IMR-90 (cell line): ENCODE measurements at regions not wholly inside any gene's neighbourhood (a gene's known extent, or its start where the extent isn't known, plus 50 kb on each side); places are given as distances from the start of the nearest gene placed in this dataset.
A peak's percentile ranks its signal among the peaks of the same experiment; 100 is the strongest.

Source experiments
- ATAC-seq: fragments of 200-7000 bp; cut with Tn5 transposase; 2 replicates; pipeline ENCODE4 v1.9.1; 2020; ENCODE audit warnings: low read depth, mild to moderate bottlenecking, moderate library complexity
- BruUV-seq: library from RNA; stranded (reverse); fragments of 400-500 nt; replicated peaks from 2 replicates; lab custom pipeline; 2021; lab: Mats Ljungman, UMichigan
- CTCF ChIA-PET: fragments of 300-600 bp; formaldehyde crosslinking; extraction: SDS; loops from one replicate; lab custom pipeline; 2021; ENCODE audit warnings: antibody characterized with exemption; lab: Yijun Ruan, JAX
- POLR2A ChIA-PET: fragments of 300-600 bp; sonication (Branson Sonifier 250); formaldehyde crosslinking; loops from one replicate; lab custom pipeline; 2022; ENCODE audit warnings: antibody characterized with exemption; ENCODE audit not compliant: unreplicated experiment; lab: Charles Lee
- DNase-seq: peaks from one replicate; pipeline ENCODE4 v3.0.0; 2013
- H2AFZ ChIP-seq: replicated peaks from 2 replicates; pipeline ENCODE3; 2013; ENCODE audit warnings: low read length, mild to moderate bottlenecking; ENCODE audit not compliant: poor library complexity
- H2AK5ac ChIP-seq: 2 replicates; pipeline ENCODE4 v1.6.1; 2013; ENCODE audit warnings: low read depth, low read length, inconsistent platforms
- H2AK9ac ChIP-seq: replicated peaks from 2 replicates; pipeline ENCODE3; 2013; ENCODE audit warnings: mild to moderate bottlenecking, low read depth, low read length, moderate library complexity; ENCODE audit not compliant: poor library complexity
- H2BK120ac ChIP-seq: 2 replicates; pipeline ENCODE4 v1.6.1; 2013; ENCODE audit warnings: low read depth, low read length, inconsistent platforms
- H2BK15ac ChIP-seq: 3 replicates; pipeline ENCODE4 v1.6.1; 2013; ENCODE audit warnings: low read depth, low read length, inconsistent platforms
- H2BK20ac ChIP-seq: 2 replicates; pipeline ENCODE4 v1.6.1; 2013; ENCODE audit warnings: low read depth, mild to moderate bottlenecking, inconsistent platforms, low read length, moderate library complexity
- H2BK5ac ChIP-seq: 2 replicates; pipeline ENCODE4 v1.6.1; 2013; ENCODE audit warnings: mild to moderate bottlenecking, low read depth, low read length, inconsistent platforms; ENCODE audit not compliant: poor library complexity, severe bottlenecking
- H3K14ac ChIP-seq: replicated peaks from 2 replicates; pipeline ENCODE4 v1.6.1; 2013; ENCODE audit warnings: low read depth, low read length, inconsistent platforms
- H3K18ac ChIP-seq: 2 replicates; pipeline ENCODE4 v1.6.1; 2013; ENCODE audit warnings: low read depth, low read length, control low read depth
- H3K23ac ChIP-seq: 2 replicates; pipeline ENCODE4 v1.6.1; 2013; ENCODE audit warnings: low read depth, low read length, inconsistent platforms
- H3K27ac ChIP-seq: 2 replicates; pipeline ENCODE4 v1.5.1; 2013; ENCODE audit warnings: mild to moderate bottlenecking, control low read depth, low read length; ENCODE audit not compliant: insufficient read depth
- H3K27me3 ChIP-seq: 2 replicates; pipeline ENCODE4 v1.6.1; 2013; ENCODE audit warnings: low read length; ENCODE audit not compliant: control insufficient read depth, insufficient read depth
- H3K36me3 ChIP-seq: 2 replicates; pipeline ENCODE4 v1.6.1; 2013; ENCODE audit warnings: low read length, mixed read lengths; ENCODE audit not compliant: control insufficient read depth, insufficient read depth
- H3K4ac ChIP-seq: 2 replicates; pipeline ENCODE4 v1.6.1; 2013; ENCODE audit warnings: low read depth, low read length, inconsistent platforms
- H3K4me1 ChIP-seq: 2 replicates; pipeline ENCODE4 v1.6.1; 2013; ENCODE audit warnings: low read length, mixed read lengths; ENCODE audit not compliant: control insufficient read depth, insufficient read depth
- H3K4me2 ChIP-seq: 2 replicates; pipeline ENCODE4 v1.6.1; 2013; ENCODE audit warnings: low read depth, mild to moderate bottlenecking, control low read depth, low read length, moderate library complexity
- H3K4me3 ChIP-seq: 2 replicates; pipeline ENCODE4 v1.5.1; 2013; ENCODE audit warnings: low read depth, mild to moderate bottlenecking, control low read depth, low read length, moderate library complexity; ENCODE audit not compliant: insufficient read depth
- H3K56ac ChIP-seq: 2 replicates; pipeline ENCODE4 v1.6.1; 2013; ENCODE audit warnings: low read length, inconsistent platforms; ENCODE audit not compliant: insufficient read depth; ENCODE audit errors: extremely low read depth
- H3K79me1 ChIP-seq, 2 experiments: 2 replicates each; pipeline ENCODE4 v1.6.1; 2013; ENCODE audit warnings: low read length in 2 of 2, inconsistent platforms in 1 of 2, low read depth in 1 of 2
- H3K9ac ChIP-seq: 2 replicates; pipeline ENCODE4 v1.6.1; 2013; ENCODE audit warnings: low read depth, low read length, control low read depth
- H3K9me1 ChIP-seq: 2 replicates; pipeline ENCODE4 v1.6.1; 2013; ENCODE audit warnings: low read length, inconsistent platforms; ENCODE audit not compliant: insufficient read depth
- H3K9me3 ChIP-seq: 2 replicates; pipeline ENCODE4 v1.6.1; 2013; ENCODE audit warnings: low read length; ENCODE audit not compliant: control insufficient read depth, insufficient read depth
- H4K20me1 ChIP-seq: 2 replicates; pipeline ENCODE4 v1.6.1; 2013; ENCODE audit warnings: low read length, inconsistent platforms; ENCODE audit not compliant: insufficient read depth
- H4K5ac ChIP-seq: 2 replicates; pipeline ENCODE4 v1.6.1; 2013; ENCODE audit warnings: mild to moderate bottlenecking, low read depth, low read length, control low read depth
- H4K8ac ChIP-seq, 2 experiments: 2 replicates each; pipeline ENCODE4 v1.6.1; 2013; ENCODE audit warnings: low read depth in 2 of 2, low read length in 2 of 2, control low read depth in 1 of 2, inconsistent platforms in 1 of 2
- H4K91ac ChIP-seq: 2 replicates; pipeline ENCODE4 v1.6.1; 2013; ENCODE audit warnings: low read depth, low read length, inconsistent platforms; ENCODE audit not compliant: insufficient read depth
- CEBPB ChIP-seq: IDR thresholded peaks from 2 replicates; pipeline ENCODE4 v1.6.1; 2012; ENCODE audit warnings: low read depth, low read length, improper control_type of control experiment
- CTCF ChIP-seq: conservative IDR thresholded peaks from 2 replicates; pipeline ENCODE4 v1.5.1; 2012; ENCODE audit warnings: mild to moderate bottlenecking, low read depth, low read length, improper control_type of control experiment
- MAFK ChIP-seq: IDR thresholded peaks from 2 replicates; pipeline ENCODE4 v1.6.1; 2012; ENCODE audit warnings: low read depth, low read length, improper control_type of control experiment
- RAD21 ChIP-seq: IDR thresholded peaks from 2 replicates; pipeline ENCODE4 v1.6.1; 2012; ENCODE audit warnings: low read length, improper control_type of control experiment
- USF2 ChIP-seq: fragments of 150-350 bp; IDR thresholded peaks from 2 replicates; pipeline ENCODE4 v1.6.1; 2017; ENCODE audit warnings: mild to moderate bottlenecking, antibody characterized with exemption, low read length, low read depth
- WGBS, 2 experiments: methylation state at CpG; one replicate each; pipeline versions ENCODE4 v1.1.5 to v1.1.7; 2013; ENCODE audit warnings: missing lambda C conversion rate in 2 of 2; ENCODE audit not compliant: insufficient read length in 1 of 2; ENCODE audit errors: extremely low coverage in 2 of 2; 5-methylcytosine and 5-hydroxymethylcytosine counted together
- dilution Hi-C: fragments of 300-500 bp; cut with HindIII; formaldehyde crosslinking; loops from one replicate; pipeline ENCODE4 v1.14.3; 2018; ENCODE audit warnings: low sequenced_read_pairs; ENCODE audit not compliant: unreplicated experiment
- in situ Hi-C: fragments of 300-500 bp; cut with MboI; formaldehyde crosslinking; loops from 3 replicates; pipeline ENCODE4 v1.14.3; 2019; ENCODE audit warnings: low sequenced_read_pairs, inconsistent platforms, mixed read lengths
- intact Hi-C: fragments of 100-400 bp; cut with micrococcal nuclease; formaldehyde crosslinking; loops from 2 replicates; pipeline ENCODE4 v1.10.0; 2022

GRCh38 chr10:60487543-60487942 lies 97.9 kb upstream of the ANK3 start:
- Histone ChIP-seq H2BK15ac (no peak overlapping the region), H3K4ac (no peak overlapping the region), H3K27me3 (peaks cover 2% of the 10 kb centered on the region; the same call in 1 of the 2 replicates), H3K4me1 (no peaks in the 10 kb centered on the region), H2AK9ac (no peak overlapping the region), H3K14ac (no peak overlapping the region), H3K23ac (no peak overlapping the region), H3K4me2 (no peak overlapping the region), H2AK5ac (no peak overlapping the region), H4K5ac (no peak overlapping the region), H3K56ac (no peak overlapping the region), H4K8ac (no peak overlapping the region), H2BK5ac (no peak overlapping the region), H4K91ac (no peak overlapping the region), H3K79me1 (no peaks in the 10 kb centered on the region), H2BK20ac (no peak overlapping the region), H4K20me1 (no peaks in the 10 kb centered on the region), H2BK120ac (no peak overlapping the region), H3K4me3 (no peak overlapping the region), H3K27ac (no peak overlapping the region), H3K36me3 (no peaks in the 10 kb centered on the region), H3K18ac (no peak overlapping the region), H3K9me1 (no peaks in the 10 kb centered on the region), H2AFZ (no peak overlapping the region), H3K9me3 (no peaks in the 10 kb centered on the region), H3K9ac (no peak overlapping the region)
- ATAC-seq (no peak), DNase-seq (no peak)
- ChIA-PET CTCF (interaction anchor here (0.6 kb wide), 1 partner anchor 1463 kb away, joined by 4 read pairs; no protein-coding TSS in a partner anchor), POLR2A (no interaction called here)
- dilution Hi-C loops, result no loop called here
- WGBS, 2 experiments, result 93% methylated on average over 3 of the region's 9 CpGs; no CpG with 5 or more reads in 1 of the 2 experiments
- intact Hi-C loops, result no loop called here
- TF ChIP-seq CEBPB (no peak), MAFK (peak; percentile 77), USF2 (no peak), CTCF (no peak), RAD21 (no peak)
- no TSS peak for BruUV-seq
- in situ Hi-C loops, result no loop called here
